ENCODE measurements at regions not wholly inside any gene's neighbourhood (a gene's known extent, or its start where the extent isn't known, plus 50 kb on each side); places are given as distances from the start of the nearest gene placed in this dataset.

DNA sequence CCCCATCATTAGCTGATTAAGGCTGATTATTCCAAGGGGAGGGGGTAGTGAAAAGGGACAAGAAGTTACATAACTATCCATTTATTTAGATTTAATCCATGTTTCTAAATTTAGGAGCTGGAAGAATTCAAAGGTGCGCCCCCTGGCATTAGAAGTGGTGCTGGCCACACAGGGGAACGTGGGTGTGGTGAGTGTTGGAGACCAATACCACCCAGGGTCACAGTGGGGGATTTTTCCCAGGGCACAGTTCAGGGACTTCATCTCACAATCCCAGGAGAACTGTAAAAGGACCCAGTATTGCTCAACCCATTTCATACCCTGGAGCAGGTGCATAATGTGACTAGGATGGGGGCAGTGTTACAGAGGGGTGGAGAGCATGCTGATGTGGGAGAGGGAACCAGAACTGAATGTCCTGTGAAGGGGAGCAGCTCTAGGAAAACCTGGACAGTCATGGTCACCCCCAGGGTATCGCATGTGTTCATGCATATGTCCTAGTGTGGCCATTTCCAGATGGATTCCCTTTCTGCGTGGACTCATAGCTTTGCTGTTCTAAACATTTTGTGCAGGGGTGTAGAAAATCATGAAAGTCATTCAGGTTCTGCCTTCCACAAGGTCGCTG lies 110.3 kb downstream of the LSM3 start:
- H3K36me3 Mint-ChIP-seq, result no peaks in the 10 kb centered on the region
- H3K27ac Mint-ChIP-seq, result no peak overlapping the region
- H3K4me1 Mint-ChIP-seq, result peaks cover 5% of the 10 kb centered on the region
- H3K27me3 Mint-ChIP-seq, result peaks cover 20% of the 10 kb centered on the region
- H3K4me3 Mint-ChIP-seq, result no peak overlapping the region
- no peak for DNase-seq
- ATAC-seq (ENCODE audit: low read depth), result no peak
- no peaks in the 10 kb centered on the region for H3K9me3 Mint-ChIP-seq
- POLR2A ChIA-PET, result no interaction called here

DNA sequence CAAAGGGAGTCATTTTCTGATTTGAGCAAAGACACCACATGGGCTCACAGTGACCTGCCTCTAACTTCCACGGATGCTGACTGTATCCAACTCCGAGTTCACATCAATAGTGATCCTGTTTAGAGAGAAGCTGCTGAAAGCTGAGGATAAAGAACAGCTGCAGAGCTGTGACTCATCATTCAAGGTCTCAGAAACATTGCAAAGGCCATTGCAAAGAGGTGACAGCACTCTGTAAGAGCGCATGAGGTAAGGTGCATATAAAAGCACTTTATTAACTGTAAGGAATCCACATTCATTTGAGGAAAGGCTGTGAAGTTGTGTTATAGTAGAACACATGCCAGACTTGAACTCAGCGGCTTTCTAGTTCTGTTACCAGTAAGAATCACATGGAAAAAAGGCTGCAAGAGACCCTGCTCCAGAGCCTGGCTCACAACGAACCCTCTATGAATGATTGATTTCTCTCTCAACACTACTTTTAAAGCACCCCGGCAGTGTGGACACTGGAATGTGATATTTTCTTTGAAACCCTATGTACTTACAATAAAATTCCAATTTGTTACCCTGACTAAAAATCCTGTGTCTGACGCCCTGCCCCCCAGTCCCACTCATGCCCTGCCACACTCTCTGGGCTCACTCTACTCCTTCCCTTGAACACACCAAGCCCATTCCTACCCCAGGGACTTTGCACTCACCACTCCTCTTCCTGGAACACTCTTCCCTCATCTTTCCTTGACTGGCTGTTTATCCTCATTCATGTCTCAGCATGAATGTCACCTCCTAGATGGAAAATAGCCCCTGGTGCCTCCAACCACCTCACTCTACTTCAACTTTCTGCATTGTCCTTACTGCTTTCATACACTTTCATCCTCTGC lies 111.2 kb downstream of the LSM3 start:
- DNase-seq, result no peak
- POLR2A ChIA-PET, result no interaction called here
- no peaks in the 10 kb centered on the region for H3K9me3 Mint-ChIP-seq
- no peak overlapping the region for H3K27ac Mint-ChIP-seq
- peaks cover 22% of the 10 kb centered on the region for H3K27me3 Mint-ChIP-seq
- peaks cover 5% of the 10 kb centered on the region for H3K4me1 Mint-ChIP-seq
- H3K36me3 Mint-ChIP-seq, result no peaks in the 10 kb centered on the region
- ATAC-seq (ENCODE audit: low read depth), result no peak
- no peak overlapping the region for H3K4me3 Mint-ChIP-seq

DNA sequence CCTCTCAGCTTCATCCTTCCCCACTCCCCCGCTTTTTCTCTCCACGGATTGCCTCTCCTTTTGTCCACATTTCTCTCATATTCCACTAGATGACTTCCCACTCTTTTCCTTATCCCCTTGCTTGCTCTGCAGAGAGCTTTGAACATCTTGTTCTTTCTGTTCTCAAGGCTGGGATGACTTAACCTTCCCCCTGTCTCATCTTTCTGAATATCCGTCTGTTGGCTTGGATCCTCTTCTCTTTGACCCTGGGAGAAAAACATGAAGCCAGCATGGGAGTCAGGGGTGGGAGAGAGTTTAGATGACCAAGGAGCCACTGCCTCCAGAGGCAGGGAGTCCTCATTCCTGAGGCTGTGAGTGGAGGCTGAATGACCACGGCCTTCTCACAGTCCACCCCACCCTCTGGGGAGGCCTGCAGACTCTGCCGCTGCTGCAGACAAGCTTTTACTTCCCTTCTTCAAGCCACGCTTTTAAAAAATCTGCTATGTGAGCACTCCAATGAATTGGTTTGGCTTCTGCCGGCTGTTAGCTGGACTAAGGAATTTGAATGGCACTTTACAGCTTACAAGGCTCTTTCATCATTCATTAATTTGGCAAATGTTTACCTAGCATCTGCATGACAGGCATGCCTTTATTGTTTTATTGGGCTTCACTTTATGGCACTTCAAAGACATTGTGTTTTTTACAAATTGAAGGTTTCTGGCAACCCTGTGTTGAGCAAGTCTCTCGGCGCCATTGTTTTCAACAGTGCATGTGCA lies 111.6 kb upstream of the SLC6A6 start:
- DNase-seq, result no peak
- H3K27ac Mint-ChIP-seq, result no peak overlapping the region
- no peak overlapping the region for H3K4me3 Mint-ChIP-seq
- peaks cover 22% of the 10 kb centered on the region for H3K27me3 Mint-ChIP-seq
- no peaks in the 10 kb centered on the region for H3K9me3 Mint-ChIP-seq
- peaks cover 5% of the 10 kb centered on the region for H3K4me1 Mint-ChIP-seq
- H3K36me3 Mint-ChIP-seq, result no peaks in the 10 kb centered on the region
- ATAC-seq (ENCODE audit: low read depth), result no peak
- POLR2A ChIA-PET, result no interaction called here

DNA sequence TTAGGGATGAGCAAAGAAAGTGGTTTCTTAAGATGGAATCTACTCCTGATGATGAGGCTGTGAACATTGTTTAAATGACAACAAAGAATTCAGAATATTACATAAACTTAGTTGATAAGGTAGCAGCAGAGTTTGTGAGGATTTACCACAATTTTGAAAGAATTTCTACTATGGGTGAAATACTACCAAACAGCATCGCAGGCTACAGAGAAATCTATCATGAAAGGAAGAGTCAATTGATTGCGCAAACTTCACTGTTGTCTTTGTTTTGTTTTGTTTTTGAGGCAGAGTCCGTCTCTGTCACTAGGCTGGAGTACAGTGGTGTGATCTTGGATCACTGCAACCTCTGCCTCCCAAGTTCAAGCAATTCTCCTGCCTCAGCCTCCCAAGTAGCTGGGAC lies 107.4 kb upstream of the SLC6A6 start:
- no peak for DNase-seq
- Mint-ChIP-seq H3K4me1 (peaks cover 10% of the 10 kb centered on the region), H3K36me3 (no peaks in the 10 kb centered on the region), H3K4me3 (no peak overlapping the region), H3K27ac (no peak overlapping the region), H3K27me3 (peaks cover 27% of the 10 kb centered on the region), H3K9me3 (no peaks in the 10 kb centered on the region)
- ATAC-seq (ENCODE audit: low read depth), result no peak
- POLR2A ChIA-PET, result no interaction called here

DNA sequence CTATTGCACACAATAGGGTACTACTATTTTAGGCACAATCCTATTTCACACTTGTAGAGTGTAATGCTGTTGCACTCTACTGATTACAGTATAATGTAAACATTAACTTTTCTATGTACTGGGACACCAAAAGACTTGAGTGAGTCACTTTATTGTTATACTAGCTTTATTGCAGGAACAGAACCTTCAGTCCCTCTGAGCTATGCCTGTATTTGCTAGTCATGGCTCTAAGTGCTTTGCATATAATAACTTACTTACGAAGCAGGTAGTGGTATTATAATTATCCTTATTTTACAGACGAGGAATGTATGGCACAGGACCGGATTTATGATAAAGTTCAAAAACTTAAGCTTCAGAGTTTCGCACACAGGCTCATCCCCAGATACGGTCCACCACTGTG lies 106.6 kb upstream of the SLC6A6 start:
- Mint-ChIP-seq H3K9me3 (no peaks in the 10 kb centered on the region), H3K36me3 (no peaks in the 10 kb centered on the region), H3K27ac (no peak overlapping the region), H3K4me3 (no peak overlapping the region), H3K4me1 (peaks cover 10% of the 10 kb centered on the region), H3K27me3 (peaks cover 21% of the 10 kb centered on the region)
- ATAC-seq (ENCODE audit: low read depth) (no peak), DNase-seq (no peak)
- POLR2A ChIA-PET, result no interaction called here

DNA sequence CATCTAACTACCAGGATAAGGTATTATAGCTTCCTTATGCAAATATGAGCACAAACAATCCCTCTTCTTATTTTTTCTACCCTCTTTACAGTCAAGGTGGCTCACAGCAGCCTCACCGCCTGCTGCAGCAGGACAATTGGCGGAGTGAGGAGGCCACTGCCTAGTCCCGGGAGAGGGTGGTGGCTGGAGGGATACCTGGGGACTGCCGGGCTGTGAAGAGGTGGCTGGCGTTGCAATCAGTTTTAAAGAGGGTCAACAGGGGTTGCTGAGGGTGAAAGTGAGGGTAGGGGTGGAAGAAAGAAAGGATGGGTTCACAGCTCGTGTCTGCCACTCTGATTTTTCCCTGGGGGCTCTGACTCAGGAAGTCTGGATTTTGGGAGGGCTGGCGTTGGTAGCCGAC lies 105.1 kb upstream of the SLC6A6 start:
- ATAC-seq (ENCODE audit: low read depth) (no peak), DNase-seq (no peak)
- peaks cover 22% of the 10 kb centered on the region for H3K27me3 Mint-ChIP-seq
- POLR2A ChIA-PET, result no interaction called here
- H3K4me1 Mint-ChIP-seq, result peaks cover 10% of the 10 kb centered on the region
- no peaks in the 10 kb centered on the region for H3K9me3 Mint-ChIP-seq
- H3K4me3 Mint-ChIP-seq, result no peak overlapping the region
- no peaks in the 10 kb centered on the region for H3K36me3 Mint-ChIP-seq
- no peak overlapping the region for H3K27ac Mint-ChIP-seq

DNA sequence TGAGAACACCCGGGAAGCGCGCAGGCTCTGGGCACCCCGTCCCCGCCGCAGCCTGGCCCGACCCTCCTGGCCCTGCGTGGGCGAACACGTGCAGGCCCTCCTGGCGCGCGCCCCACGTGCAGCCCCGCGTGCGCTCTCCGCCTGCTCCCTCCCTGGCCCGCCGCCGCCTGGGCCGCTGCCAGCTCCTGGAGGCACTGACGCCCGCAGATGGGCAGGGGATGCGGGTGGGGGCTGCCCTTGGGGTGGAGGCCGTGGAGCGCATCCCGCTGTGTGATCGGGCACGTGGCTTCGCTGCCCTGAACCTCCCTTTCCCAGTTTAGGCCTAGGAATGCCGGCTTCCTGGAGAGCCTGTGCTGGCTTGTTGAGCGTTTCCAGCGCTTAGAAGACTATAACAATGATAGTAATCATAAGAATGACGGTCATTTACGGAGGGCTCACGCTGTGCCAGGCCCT lies 104.6 kb upstream of the SLC6A6 start:
- Mint-ChIP-seq H3K27me3 (peaks cover 22% of the 10 kb centered on the region), H3K4me3 (no peak overlapping the region), H3K36me3 (no peaks in the 10 kb centered on the region), H3K27ac (no peak overlapping the region), H3K4me1 (peaks cover 14% of the 10 kb centered on the region), H3K9me3 (no peaks in the 10 kb centered on the region)
- POLR2A ChIA-PET, result no interaction called here
- DNase-seq (no peak), ATAC-seq (ENCODE audit: low read depth) (no peak)

DNA sequence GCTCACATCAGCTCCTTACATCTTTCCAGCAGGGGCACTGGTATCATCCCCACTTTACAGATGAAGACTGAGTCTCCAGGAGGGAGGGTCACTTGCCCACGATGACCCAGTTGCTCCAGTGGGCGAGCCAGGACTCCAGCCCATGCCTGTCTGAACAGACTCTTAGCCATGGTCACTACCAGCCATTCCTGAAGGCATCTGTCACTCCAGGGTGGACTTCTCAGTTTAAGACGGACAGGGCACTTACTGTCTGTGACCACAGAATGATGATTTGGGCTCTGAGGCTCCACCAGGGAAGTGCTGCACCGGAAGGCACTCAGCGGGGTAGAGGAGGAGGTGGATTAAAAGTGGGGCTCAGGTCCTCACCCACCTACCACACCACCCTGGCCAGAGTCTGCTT lies 104.0 kb upstream of the SLC6A6 start:
- Mint-ChIP-seq H3K4me1 (peaks cover 19% of the 10 kb centered on the region), H3K27ac (peak overlapping the region; percentile 61), H3K4me3 (peak overlapping the region; percentile 26), H3K27me3 (peaks cover 22% of the 10 kb centered on the region), H3K36me3 (no peaks in the 10 kb centered on the region), H3K9me3 (no peaks in the 10 kb centered on the region)
- POLR2A ChIA-PET, result no interaction called here
- ATAC-seq (ENCODE audit: low read depth) (peak; percentile 83), DNase-seq (no peak)

DNA sequence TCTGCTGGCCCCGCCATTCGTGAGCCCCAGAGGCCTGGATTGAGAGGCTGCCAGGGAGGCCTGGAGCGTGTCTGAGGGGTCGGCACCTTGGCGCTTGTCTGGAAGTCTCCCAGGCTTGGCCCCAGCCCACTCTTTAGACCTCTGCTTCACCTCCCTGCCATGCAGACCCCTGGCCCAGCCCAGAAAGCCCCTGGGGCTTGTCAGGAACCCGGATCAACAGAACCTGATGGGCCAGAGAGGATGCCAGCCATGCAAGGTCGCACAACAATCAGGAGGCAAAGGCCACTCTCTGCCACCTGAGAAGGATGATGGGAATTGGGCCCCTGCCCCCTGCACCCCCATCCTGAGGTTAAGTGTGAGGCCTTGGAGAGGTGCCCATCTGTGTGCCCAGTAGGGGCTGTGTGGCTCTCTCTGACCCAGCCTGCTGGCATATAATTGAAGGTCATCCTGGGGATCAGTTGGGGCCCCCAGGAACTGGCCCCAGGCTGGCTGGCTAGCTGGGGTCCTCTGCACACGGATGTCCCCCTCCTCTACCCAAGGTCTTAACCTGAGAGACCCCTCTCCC lies 103.3 kb upstream of the SLC6A6 start:
- peak overlapping the region; percentile 61 for H3K27ac Mint-ChIP-seq
- peaks cover 22% of the 10 kb centered on the region for H3K27me3 Mint-ChIP-seq
- no peaks in the 10 kb centered on the region for H3K36me3 Mint-ChIP-seq
- no peaks in the 10 kb centered on the region for H3K9me3 Mint-ChIP-seq
- peaks cover 23% of the 10 kb centered on the region for H3K4me1 Mint-ChIP-seq
- ATAC-seq (ENCODE audit: low read depth) (no peak), DNase-seq (no peak)
- POLR2A ChIA-PET, result no interaction called here
- no peak overlapping the region for H3K4me3 Mint-ChIP-seq

DNA sequence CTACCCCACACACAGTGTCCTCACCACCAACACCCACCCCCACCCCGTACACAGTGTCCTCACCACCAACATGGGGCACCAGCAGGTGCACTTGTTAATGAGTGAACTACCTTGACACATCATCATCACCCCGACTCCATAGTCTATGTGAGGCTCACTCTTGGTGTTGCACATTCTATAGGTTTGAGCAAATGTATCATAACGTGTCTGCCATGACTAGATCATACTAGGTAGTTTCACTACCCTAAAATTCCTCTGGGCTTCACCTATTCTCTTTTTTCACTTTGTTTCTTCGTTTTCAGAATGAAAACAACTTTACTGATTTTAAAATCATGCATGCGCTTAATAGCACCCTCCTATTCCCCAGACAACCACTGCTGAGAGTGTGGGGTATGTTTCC lies 102.6 kb upstream of the SLC6A6 start:
- POLR2A ChIA-PET, result no interaction called here
- Mint-ChIP-seq H3K4me3 (no peak overlapping the region), H3K36me3 (no peaks in the 10 kb centered on the region), H3K27me3 (peaks cover 24% of the 10 kb centered on the region), H3K4me1 (peaks cover 23% of the 10 kb centered on the region), H3K9me3 (no peaks in the 10 kb centered on the region), H3K27ac (peak overlapping the region; percentile 64)
- DNase-seq (no peak), ATAC-seq (ENCODE audit: low read depth) (no peak)

DNA sequence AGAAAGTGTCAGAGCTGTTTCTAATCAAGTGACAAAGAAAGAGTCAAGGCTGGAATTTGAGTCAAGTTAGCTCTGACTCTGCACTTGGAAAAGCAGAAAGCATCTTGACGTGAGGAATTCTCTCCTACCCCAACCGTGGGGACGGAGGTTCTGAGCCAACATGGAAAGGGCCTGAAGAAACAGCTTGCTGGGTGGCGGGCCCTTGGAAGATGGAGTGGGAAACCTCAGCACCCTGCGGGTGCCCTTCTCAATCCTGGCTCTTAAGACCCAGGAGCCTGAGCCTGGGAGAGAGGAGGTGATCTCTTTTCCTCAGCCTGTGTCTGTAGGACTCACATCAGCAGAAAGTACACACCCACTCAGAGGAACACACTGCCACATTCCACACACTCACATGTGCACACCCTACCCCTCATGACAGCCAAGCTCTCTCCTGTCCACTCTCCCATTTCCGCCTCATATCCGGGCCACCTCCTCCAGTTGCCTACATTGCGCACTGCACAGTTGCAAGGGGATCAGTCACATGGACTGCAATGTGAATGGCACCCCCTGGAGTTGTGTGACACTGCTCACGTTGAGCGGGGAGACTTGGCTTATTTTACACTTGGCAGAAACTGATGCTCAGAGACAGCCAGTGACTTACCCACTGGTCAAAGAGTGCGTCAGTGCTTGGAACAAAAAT lies 101.5 kb upstream of the SLC6A6 start:
- DNase-seq, result no peak
- POLR2A ChIA-PET, result no interaction called here
- Mint-ChIP-seq H3K27me3 (peaks cover 27% of the 10 kb centered on the region), H3K4me1 (peaks cover 25% of the 10 kb centered on the region), H3K36me3 (no peaks in the 10 kb centered on the region), H3K27ac (no peak overlapping the region), H3K9me3 (no peaks in the 10 kb centered on the region), H3K4me3 (no peak overlapping the region)
- ATAC-seq (ENCODE audit: low read depth), result no peak

DNA sequence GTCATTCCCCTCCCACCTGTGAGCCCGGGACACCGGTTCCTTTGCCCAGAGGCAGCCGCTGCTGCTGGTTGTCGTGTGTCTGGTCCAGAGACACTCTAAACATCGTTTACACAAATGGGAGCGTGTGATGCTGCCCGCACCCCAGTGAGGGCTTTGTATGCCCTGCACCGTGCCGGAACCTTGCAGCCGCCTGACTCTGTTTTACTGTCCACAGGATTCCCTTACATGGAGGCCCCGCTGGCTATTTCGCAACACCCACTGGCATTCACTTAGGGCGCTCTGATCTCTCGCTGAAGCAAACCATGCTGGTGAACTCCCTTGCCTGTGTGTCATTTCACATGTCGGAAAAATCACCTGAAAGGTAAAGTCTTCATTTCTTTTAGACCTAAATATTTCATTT lies 100.8 kb upstream of the SLC6A6 start:
- POLR2A ChIA-PET, result no interaction called here

More for the DNA sequence above, 100.8 kb upstream of the SLC6A6 start:
- H3K9me3 Mint-ChIP-seq, result no peaks in the 10 kb centered on the region
- H3K4me3 Mint-ChIP-seq, result no peak overlapping the region
- ATAC-seq (ENCODE audit: low read depth), result no peak
- no peak overlapping the region for H3K27ac Mint-ChIP-seq
- no peaks in the 10 kb centered on the region for H3K36me3 Mint-ChIP-seq
- peaks cover 24% of the 10 kb centered on the region for H3K27me3 Mint-ChIP-seq
- DNase-seq, result no peak
- peaks cover 25% of the 10 kb centered on the region for H3K4me1 Mint-ChIP-seq

Measured in activated naive CD8-positive, alpha-beta T cell treated with anti-CD3 and anti-CD28 coated beads, Interleukin-2, amount 10 ng/mL, durations not matched to agents 7 days and 5 days (primary cell).